ENCODE measurements at regions not wholly inside any gene's neighbourhood (a gene's known extent, or its start where the extent isn't known, plus 50 kb on each side); places are given as distances from the start of the nearest gene placed in this dataset.
"Not testable (repeated sequence)": the region's sequence is repeated elsewhere in the genome, so short reads cannot be mapped to it uniquely, and the experiment has no call there.

GRCh38 chr3:194885766-194886165 is 200.1 kb downstream of the FAM43A start:
- H3K9me3 ChIP-seq (ENCODE audit: low read length), result peaks cover 14% of the 10 kb centered on the region
- no peak overlapping the region for H2AFZ ChIP-seq (ENCODE audit: low read length)
- peaks cover 5% of the 10 kb centered on the region; the same call in 1 of the 2 replicates for H3K36me3 ChIP-seq (ENCODE audit: insufficient read depth, low read length)
- peaks cover 8% of the 10 kb centered on the region; the same call in 1 of the 2 replicates for H3K27me3 ChIP-seq (ENCODE audit: low read length)
- H3K9ac ChIP-seq (ENCODE audit: low read length), result no peak overlapping the region
- H3K27ac ChIP-seq (ENCODE audit: low read length), result no peak overlapping the region
- no peak for DNase-seq
- H4K20me1 ChIP-seq (ENCODE audit: insufficient read depth, low read depth, low read length), result no peaks in the 10 kb centered on the region
- no peak overlapping the region for H3K4me3 ChIP-seq (ENCODE audit: low read length)
- H3K4me1 ChIP-seq (ENCODE audit: low read length), result peaks cover 7% of the 10 kb centered on the region
- no peak overlapping the region for H3K4me2 ChIP-seq (ENCODE audit: low read depth, low read length, poor library complexity, severe bottlenecking)
- no peaks in the 10 kb centered on the region for H3K9me2 ChIP-seq (replicated peaks; ENCODE audit: insufficient read depth, low read length)
- H3K79me2 ChIP-seq (ENCODE audit: low read length), result no peaks in the 10 kb centered on the region

- DNase-seq, result no peak
- Histone ChIP-seq H3K9me3 (ENCODE audit: low read length) (peaks cover 14% of the 10 kb centered on the region), H3K27ac (ENCODE audit: low read length) (no peak overlapping the region), H3K27me3 (ENCODE audit: low read length) (peaks cover 8% of the 10 kb centered on the region; the same call in 1 of the 2 replicates), H3K36me3 (ENCODE audit: insufficient read depth, low read length) (peaks cover 5% of the 10 kb centered on the region; the same call in 1 of the 2 replicates), H3K4me2 (ENCODE audit: low read depth, low read length, poor library complexity, severe bottlenecking) (no peak overlapping the region), H3K79me2 (ENCODE audit: low read length) (no peaks in the 10 kb centered on the region), H3K9me2 (replicated peaks; ENCODE audit: insufficient read depth, low read length) (no peaks in the 10 kb centered on the region), H2AFZ (ENCODE audit: low read length) (no peak overlapping the region), H3K9ac (ENCODE audit: low read length) (no peak overlapping the region), H3K4me1 (ENCODE audit: low read length) (peaks cover 7% of the 10 kb centered on the region), H4K20me1 (ENCODE audit: insufficient read depth, low read depth, low read length) (no peaks in the 10 kb centered on the region), H3K4me3 (ENCODE audit: low read length) (no peak overlapping the region)
These were observed 201.2 kb downstream of the FAM43A start for GRCh38 chr3:194886836-194887235.

- H4K20me1 ChIP-seq (ENCODE audit: insufficient read depth, low read depth, low read length); H2AFZ ChIP-seq (ENCODE audit: low read length); H3K4me3 ChIP-seq (ENCODE audit: low read length); H3K4me1 ChIP-seq (ENCODE audit: low read length); H3K27ac ChIP-seq (ENCODE audit: low read length); DNase-seq; H3K27me3 ChIP-seq (ENCODE audit: low read length); H3K9me2 ChIP-seq (replicated peaks; ENCODE audit: insufficient read depth, low read length); H3K9ac ChIP-seq (ENCODE audit: low read length); H3K36me3 ChIP-seq (ENCODE audit: insufficient read depth, low read length); H3K79me2 ChIP-seq (ENCODE audit: low read length); H3K4me2 ChIP-seq (ENCODE audit: low read depth, low read length, poor library complexity, severe bottlenecking): not testable (repeated sequence)
- H3K9me3 ChIP-seq (ENCODE audit: low read length), result peaks cover 14% of the 10 kb centered on the region
These were observed 202.4 kb downstream of the FAM43A start for GRCh38 chr3:194888062-194888461.

GRCh38 chr3:194888916-194889315 is 203.2 kb downstream of the FAM43A start:
- no peak for DNase-seq
- H3K4me3 ChIP-seq (ENCODE audit: low read length), result no peak overlapping the region
- no peaks in the 10 kb centered on the region for H3K9me2 ChIP-seq (replicated peaks; ENCODE audit: insufficient read depth, low read length)
- no peak overlapping the region for H2AFZ ChIP-seq (ENCODE audit: low read length)
- peaks cover 4% of the 10 kb centered on the region; the same call in 1 of the 2 replicates for H3K36me3 ChIP-seq (ENCODE audit: insufficient read depth, low read length)
- no peak overlapping the region for H3K9ac ChIP-seq (ENCODE audit: low read length)
- no peak overlapping the region for H3K4me2 ChIP-seq (ENCODE audit: low read depth, low read length, poor library complexity, severe bottlenecking)
- no peaks in the 10 kb centered on the region for H4K20me1 ChIP-seq (ENCODE audit: insufficient read depth, low read depth, low read length)
- no peaks in the 10 kb centered on the region for H3K79me2 ChIP-seq (ENCODE audit: low read length)
- peaks cover 2% of the 10 kb centered on the region; the same call in 1 of the 2 replicates for H3K27me3 ChIP-seq (ENCODE audit: low read length)
- peaks cover 7% of the 10 kb centered on the region for H3K9me3 ChIP-seq (ENCODE audit: low read length)
- H3K4me1 ChIP-seq (ENCODE audit: low read length), result peaks cover 7% of the 10 kb centered on the region
- no peak overlapping the region for H3K27ac ChIP-seq (ENCODE audit: low read length)

- Histone ChIP-seq H4K20me1 (ENCODE audit: insufficient read depth, low read depth, low read length) (no peaks in the 10 kb centered on the region), H3K4me2 (ENCODE audit: low read depth, low read length, poor library complexity, severe bottlenecking) (no peak overlapping the region), H3K79me2 (ENCODE audit: low read length) (no peaks in the 10 kb centered on the region), H3K27ac (ENCODE audit: low read length) (no peak overlapping the region), H3K9me2 (replicated peaks; ENCODE audit: insufficient read depth, low read length) (no peaks in the 10 kb centered on the region), H3K36me3 (ENCODE audit: insufficient read depth, low read length) (no peaks in the 10 kb centered on the region), H3K4me1 (ENCODE audit: low read length) (peaks cover 7% of the 10 kb centered on the region), H3K4me3 (ENCODE audit: low read length) (no peak overlapping the region), H3K9me3 (ENCODE audit: low read length) (no peaks in the 10 kb centered on the region), H3K9ac (ENCODE audit: low read length) (no peak overlapping the region), H3K27me3 (ENCODE audit: low read length) (0 out of 2 replicates have a peak, but pooled peaks cover 2% of the 10 kb centered on the region), H2AFZ (ENCODE audit: low read length) (no peak overlapping the region)
- no peak for DNase-seq
These were observed 204.4 kb downstream of the FAM43A start for GRCh38 chr3:194890091-194890490.

GRCh38 chr3:194893121-194893987 is 207.7 kb downstream of the FAM43A start:
- Histone ChIP-seq H3K36me3 (ENCODE audit: insufficient read depth, low read length) (no peaks in the 10 kb centered on the region), H4K20me1 (ENCODE audit: insufficient read depth, low read depth, low read length) (no peaks in the 10 kb centered on the region), H3K9me3 (ENCODE audit: low read length) (no peaks in the 10 kb centered on the region), H3K9ac (ENCODE audit: low read length) (no peak overlapping the region), H3K27ac (ENCODE audit: low read length) (no peak overlapping the region), H3K4me2 (ENCODE audit: low read depth, low read length, poor library complexity, severe bottlenecking) (no peak overlapping the region), H3K4me1 (ENCODE audit: low read length) (peaks cover 13% of the 10 kb centered on the region), H3K27me3 (ENCODE audit: low read length) (0 out of 2 replicates have a peak, but pooled peaks cover 2% of the 10 kb centered on the region), H2AFZ (ENCODE audit: low read length) (no peak overlapping the region), H3K9me2 (replicated peaks; ENCODE audit: insufficient read depth, low read length) (no peaks in the 10 kb centered on the region), H3K79me2 (ENCODE audit: low read length) (no peaks in the 10 kb centered on the region), H3K4me3 (ENCODE audit: low read length) (no peak overlapping the region)
- no peak for DNase-seq

GRCh38 chr3:194894538-194894937 is 208.9 kb downstream of the FAM43A start:
- peaks cover 13% of the 10 kb centered on the region for H3K4me1 ChIP-seq (ENCODE audit: low read length)
- H3K27me3 ChIP-seq (ENCODE audit: low read length), result no peaks in the 10 kb centered on the region
- H4K20me1 ChIP-seq (ENCODE audit: insufficient read depth, low read depth, low read length), result no peaks in the 10 kb centered on the region
- H3K27ac ChIP-seq (ENCODE audit: low read length), result no peak overlapping the region
- no peaks in the 10 kb centered on the region for H3K9me2 ChIP-seq (replicated peaks; ENCODE audit: insufficient read depth, low read length)
- H2AFZ ChIP-seq (ENCODE audit: low read length), result no peak overlapping the region
- no peak overlapping the region for H3K9ac ChIP-seq (ENCODE audit: low read length)
- H3K9me3 ChIP-seq (ENCODE audit: low read length), result peaks cover 3% of the 10 kb centered on the region
- H3K4me2 ChIP-seq (ENCODE audit: low read depth, low read length, poor library complexity, severe bottlenecking), result no peak overlapping the region
- no peaks in the 10 kb centered on the region for H3K36me3 ChIP-seq (ENCODE audit: insufficient read depth, low read length)
- no peak for DNase-seq
- H3K4me3 ChIP-seq (ENCODE audit: low read length), result no peak overlapping the region
- no peaks in the 10 kb centered on the region for H3K79me2 ChIP-seq (ENCODE audit: low read length)

- Histone ChIP-seq H3K27me3 (ENCODE audit: low read length) (peaks cover 17% of the 10 kb centered on the region; the same call in 1 of the 2 replicates), H3K4me1 (ENCODE audit: low read length) (peaks cover 6% of the 10 kb centered on the region; the same call in 1 of the 2 replicates), H3K9me2 (replicated peaks; ENCODE audit: insufficient read depth, low read length) (no peaks in the 10 kb centered on the region), H3K4me2 (ENCODE audit: low read depth, low read length, poor library complexity, severe bottlenecking) (no peak overlapping the region), H2AFZ (ENCODE audit: low read length) (no peak overlapping the region), H3K9ac (ENCODE audit: low read length) (no peak overlapping the region), H3K36me3 (ENCODE audit: insufficient read depth, low read length) (no peaks in the 10 kb centered on the region; the same call in 1 of the 2 replicates), H3K9me3 (ENCODE audit: low read length) (peaks cover 33% of the 10 kb centered on the region), H3K79me2 (ENCODE audit: low read length) (no peaks in the 10 kb centered on the region), H3K4me3 (ENCODE audit: low read length) (no peak overlapping the region), H3K27ac (ENCODE audit: low read length) (no peak overlapping the region), H4K20me1 (ENCODE audit: insufficient read depth, low read depth, low read length) (no peaks in the 10 kb centered on the region)
- no peak for DNase-seq
These were observed 215.3 kb downstream of the FAM43A start for GRCh38 chr3:194900854-194901522.
